ENCODE measurements at regions not wholly inside any gene's neighbourhood (a gene's known extent, or its start where the extent isn't known, plus 50 kb on each side); places are given as distances from the start of the nearest gene placed in this dataset.

DNA sequence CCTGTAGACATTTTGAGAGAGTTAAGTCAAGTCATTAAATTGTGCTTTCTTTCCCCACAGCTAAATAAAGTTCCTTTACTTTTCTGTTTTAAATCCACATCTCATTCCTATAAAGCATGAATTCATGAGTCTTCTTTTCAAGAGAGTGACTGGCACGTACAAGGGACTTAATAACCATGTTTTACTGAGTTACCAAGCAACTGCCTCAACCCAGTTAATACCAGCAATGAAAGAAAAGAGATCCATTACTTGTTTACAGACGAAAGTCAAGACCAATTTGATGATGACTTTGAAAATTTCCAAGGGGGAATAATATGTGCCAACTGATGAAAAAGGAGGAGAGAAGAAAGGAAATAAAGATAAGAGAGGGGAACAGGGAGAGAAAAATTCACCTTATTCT, 1082.5 kb upstream of the GYPC start:
- TF ChIP-seq, protein P1, sequence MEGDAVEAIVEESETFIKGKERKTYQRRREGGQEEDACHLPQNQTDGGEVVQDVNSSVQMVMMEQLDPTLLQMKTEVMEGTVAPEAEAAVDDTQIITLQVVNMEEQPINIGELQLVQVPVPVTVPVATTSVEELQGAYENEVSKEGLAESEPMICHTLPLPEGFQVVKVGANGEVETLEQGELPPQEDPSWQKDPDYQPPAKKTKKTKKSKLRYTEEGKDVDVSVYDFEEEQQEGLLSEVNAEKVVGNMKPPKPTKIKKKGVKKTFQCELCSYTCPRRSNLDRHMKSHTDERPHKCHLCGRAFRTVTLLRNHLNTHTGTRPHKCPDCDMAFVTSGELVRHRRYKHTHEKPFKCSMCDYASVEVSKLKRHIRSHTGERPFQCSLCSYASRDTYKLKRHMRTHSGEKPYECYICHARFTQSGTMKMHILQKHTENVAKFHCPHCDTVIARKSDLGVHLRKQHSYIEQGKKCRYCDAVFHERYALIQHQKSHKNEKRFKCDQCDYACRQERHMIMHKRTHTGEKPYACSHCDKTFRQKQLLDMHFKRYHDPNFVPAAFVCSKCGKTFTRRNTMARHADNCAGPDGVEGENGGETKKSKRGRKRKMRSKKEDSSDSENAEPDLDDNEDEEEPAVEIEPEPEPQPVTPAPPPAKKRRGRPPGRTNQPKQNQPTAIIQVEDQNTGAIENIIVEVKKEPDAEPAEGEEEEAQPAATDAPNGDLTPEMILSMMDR (conservative IDR thresholded peaks at IDR 0.05; ENCODE audit: low read depth, low read length) = no peak
- no peak for DNase-seq (ENCODE audit: low read depth)
- H3K4me3 ChIP-seq (ENCODE audit: low read length) = no peak overlapping the region

DNA sequence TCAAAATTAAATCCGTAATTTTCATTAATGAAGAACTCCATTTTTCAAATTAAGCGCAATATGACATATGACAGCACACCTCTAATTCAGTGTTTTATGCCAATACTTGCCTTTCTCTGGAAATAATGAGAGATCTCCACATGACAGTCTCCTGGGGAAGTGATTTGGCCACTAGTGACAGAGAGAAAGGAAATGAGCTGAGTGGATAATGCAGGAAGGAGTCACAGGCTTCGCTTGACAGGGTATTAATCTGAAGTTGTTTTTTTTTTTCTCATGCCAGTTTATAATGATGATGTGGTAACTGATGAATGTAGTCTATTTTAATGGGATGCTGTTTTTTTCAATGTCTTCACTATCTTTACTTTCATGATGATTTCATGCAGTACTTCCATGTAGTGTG, 1079.4 kb upstream of the GYPC start:
- TF ChIP-seq, protein P1 (conservative IDR thresholded peaks at IDR 0.05; ENCODE audit: low read depth, low read length) = no peak
- H3K4me3 ChIP-seq (ENCODE audit: low read length) = no peak overlapping the region
- no peak for DNase-seq (ENCODE audit: low read depth)

DNA sequence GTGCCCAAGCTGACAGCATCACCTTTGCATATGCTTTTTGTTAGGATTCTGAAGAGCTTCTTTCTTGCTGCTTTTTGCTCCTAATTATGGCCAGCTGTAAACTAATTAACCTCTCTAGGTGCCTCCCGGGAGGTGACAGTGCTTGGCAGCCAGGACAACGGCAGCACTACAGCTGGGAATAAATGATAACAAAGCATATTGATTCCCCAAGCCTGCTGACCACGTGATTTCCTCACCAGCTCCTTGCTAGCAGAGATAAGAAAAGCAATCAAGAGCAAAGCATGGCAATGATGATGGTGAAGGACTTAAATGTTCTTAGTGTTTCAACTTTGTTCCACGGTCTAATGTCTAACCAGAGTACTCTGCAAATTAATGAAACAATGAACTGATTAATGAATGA, 1074.4 kb upstream of the GYPC start:
- DNase-seq (ENCODE audit: low read depth) = no peak
- no peak overlapping the region for H3K4me3 ChIP-seq (ENCODE audit: low read length)
- TF ChIP-seq, protein P1 (conservative IDR thresholded peaks at IDR 0.05; ENCODE audit: low read depth, low read length) = no peak

DNA sequence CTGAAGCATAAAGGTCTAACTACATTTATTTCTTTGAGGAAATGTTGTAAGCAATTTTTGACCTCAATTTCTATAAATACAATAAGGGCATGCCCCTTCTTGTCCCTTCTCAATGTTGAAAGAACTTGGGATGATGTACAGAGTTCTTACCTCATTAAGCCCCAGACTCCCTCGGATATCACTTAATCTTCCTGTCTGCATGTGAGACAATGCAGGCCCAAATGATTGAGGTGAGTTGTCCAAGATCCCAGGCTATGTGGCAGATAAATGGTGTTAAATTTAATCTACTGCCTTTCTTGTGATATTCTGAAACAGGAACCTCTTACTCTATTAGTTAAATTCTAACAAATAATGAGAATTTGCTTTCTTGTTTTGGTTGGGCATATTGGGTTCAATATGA, 1073.4 kb upstream of the GYPC start:
- DNase-seq (ENCODE audit: low read depth) = no peak
- TF ChIP-seq, protein P1 (conservative IDR thresholded peaks at IDR 0.05; ENCODE audit: low read depth, low read length) = no peak
- no peak overlapping the region for H3K4me3 ChIP-seq (ENCODE audit: low read length)

DNA sequence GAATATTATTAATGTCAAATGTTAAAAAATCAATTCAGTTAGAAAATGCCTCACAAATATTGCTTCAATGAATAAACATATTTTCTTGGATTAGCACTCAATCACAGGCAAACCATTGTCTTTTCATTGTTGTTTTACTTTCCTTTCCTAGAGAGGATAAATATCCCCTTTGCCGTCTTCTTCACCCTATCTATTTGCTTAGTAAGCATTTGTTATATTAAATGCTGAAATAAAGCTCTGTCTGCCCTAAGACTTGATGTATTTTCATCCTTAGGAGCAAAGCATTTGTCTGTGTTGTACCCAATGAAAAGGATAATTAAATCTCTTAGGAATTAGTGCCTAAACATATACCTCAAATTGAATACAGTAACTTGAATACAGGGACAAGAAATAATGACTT, 1071.2 kb upstream of the GYPC start:
- no peak overlapping the region for H3K4me3 ChIP-seq (ENCODE audit: low read length)
- DNase-seq (ENCODE audit: low read depth) = no peak
- TF ChIP-seq, protein P1 (conservative IDR thresholded peaks at IDR 0.05; ENCODE audit: low read depth, low read length) = no peak

DNA sequence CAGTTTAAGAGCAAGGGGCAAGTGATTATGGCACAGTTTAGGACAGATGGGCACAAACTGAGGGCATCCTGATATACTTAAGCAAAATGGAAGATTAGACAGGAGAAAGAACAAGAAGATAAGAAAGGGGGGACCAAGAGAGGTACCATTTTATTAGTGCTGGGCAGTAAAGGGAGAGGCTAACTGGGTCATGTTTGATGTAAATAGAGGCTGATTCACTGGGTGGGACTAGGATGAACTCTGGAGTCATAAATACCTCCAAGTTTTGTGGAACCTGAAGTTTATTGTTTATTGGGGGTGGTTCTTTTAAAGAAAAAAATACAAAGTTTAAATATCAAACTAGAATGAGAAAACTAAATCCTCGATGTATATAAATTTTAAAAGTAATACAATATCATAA, 1067.2 kb upstream of the GYPC start:
- H3K4me3 ChIP-seq (ENCODE audit: low read length) = no peak overlapping the region
- TF ChIP-seq, protein P1 (conservative IDR thresholded peaks at IDR 0.05; ENCODE audit: low read depth, low read length) = no peak
- no peak for DNase-seq (ENCODE audit: low read depth)

DNA sequence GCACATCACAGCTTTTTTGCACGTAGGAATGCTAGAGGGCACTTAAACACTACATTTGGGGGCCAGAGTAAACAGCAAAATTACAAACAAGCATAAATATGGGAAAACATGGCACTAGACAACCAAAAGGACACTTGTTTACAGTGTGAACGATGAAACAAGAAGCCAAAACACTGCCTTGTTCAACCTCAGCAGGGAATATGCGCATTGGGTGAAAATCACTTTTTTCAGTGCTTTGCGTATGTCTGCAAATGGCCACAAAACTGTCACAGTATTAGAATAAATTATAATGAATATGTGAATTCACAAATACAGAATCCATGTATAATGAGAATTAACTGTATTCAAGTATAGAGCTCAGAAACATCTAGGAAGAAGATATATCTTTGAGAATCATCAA, 1064.0 kb upstream of the GYPC start:
- TF ChIP-seq, protein P1 (conservative IDR thresholded peaks at IDR 0.05; ENCODE audit: low read depth, low read length) = no peak
- H3K4me3 ChIP-seq (ENCODE audit: low read length) = no peak overlapping the region
- DNase-seq (ENCODE audit: low read depth) = no peak
